HepG2 (cell line): ENCODE measurements at regions not wholly inside any gene's neighbourhood (a gene's known extent, or its start where the extent isn't known, plus 50 kb on each side); places are given as distances from the start of the nearest gene placed in this dataset.

ENCODE experiments used
- ATAC-seq: fragments of 200-7000 bp; cut with Tn5 transposase; 3 replicates; pipeline ENCODE4 v1.9.1; 2020; ENCODE audit warnings: mild to moderate bottlenecking, moderate library complexity
- BruUV-seq: library from RNA; stranded (reverse); fragments of 400-500 nt; replicated peaks from 2 replicates; lab custom pipeline; 2021; lab: Mats Ljungman, UMichigan
- CTCF ChIA-PET: fragments of 300-600 bp; formaldehyde crosslinking; extraction: SDS; loops from one replicate; lab custom pipeline; 2021; ENCODE audit warnings: low total read pairs, inconsistent platforms, low intra/inter-chr PET ratio; lab: Yijun Ruan, JAX
- POLR2A ChIA-PET: fragments of 350-600 bp; sonication (Branson Sonifier 250); formaldehyde crosslinking; loops from one replicate; lab custom pipeline; 2020; ENCODE audit warnings: antibody characterized with exemption, inconsistent platforms; lab: Yijun Ruan, JAX
- DNase-seq: peaks from one replicate; pipeline ENCODE4 v3.0.0-alpha.2; 2015; ENCODE audit warnings: low spot score
- FAIRE-seq: peaks from 3 replicates; lab custom pipeline; 2011; peaks lifted over from hg19 to GRCh38; lab: Jason Lieb, UNC
- H2AFZ ChIP-seq: one replicate; pipeline ENCODE4 v1.6.1; 2011; ENCODE audit warnings: low read length, inconsistent platforms
- H3K27ac ChIP-seq: fragments of 300-600 bp; 3 replicates; pipeline ENCODE4 v1.8.0; 2011; ENCODE audit warnings: mixed run types, mild to moderate bottlenecking, mixed read lengths, low read length, inconsistent platforms; ENCODE audit not compliant: insufficient read depth; ENCODE audit errors: extremely low read length
- H3K27me3 ChIP-seq, 2 experiments: fragments of 200-600 bp in 1 of 2; 2 replicates in 1 of 2; 3 replicates in 1 of 2; pipeline versions ENCODE4 v1.6.0 to v1.8.0; 2011; ENCODE audit warnings: low read length in 2 of 2, mild to moderate bottlenecking in 2 of 2, moderate library complexity in 2 of 2, inconsistent platforms in 1 of 2; ENCODE audit not compliant: insufficient read depth in 2 of 2, control insufficient read depth in 1 of 2
- H3K36me3 ChIP-seq, 2 experiments: fragments of 200-600 bp in 1 of 2; replicated peaks in 1 of 2; 2 replicates in 1 of 2; 3 replicates in 1 of 2; pipeline versions ENCODE4 v1.5.1 to v1.8.0; 2011; ENCODE audit warnings: low read length in 2 of 2, inconsistent platforms in 1 of 2; ENCODE audit not compliant: insufficient read depth in 2 of 2, control insufficient read depth in 1 of 2
- H3K4me1 ChIP-seq: 2 replicates; pipeline ENCODE4 v1.5.1; 2012; ENCODE audit warnings: low read length, inconsistent platforms; ENCODE audit not compliant: insufficient read depth
- H3K4me2 ChIP-seq: 2 replicates; pipeline ENCODE4 v1.6.0; 2011; ENCODE audit warnings: low read depth, low read length, inconsistent platforms
- H3K4me3 ChIP-seq, 3 experiments: fragments of 200-600 bp in 1 of 3; sonication (generic), shearing (Covaris generic) in 1 of 3; replicated peaks in 1 of 3; 2 replicates each; pipeline ENCODE4 v1.5.1; 2011 to 2016; ENCODE audit warnings: low read length in 3 of 3, inconsistent platforms in 2 of 3, low read depth in 2 of 3, mild to moderate bottlenecking in 2 of 3, control low read depth in 1 of 3, mixed read lengths in 1 of 3; ENCODE audit not compliant: insufficient read depth in 1 of 3
- H3K79me2 ChIP-seq: one replicate; pipeline ENCODE4 v1.6.1; 2011; ENCODE audit warnings: low read length, inconsistent platforms; ENCODE audit not compliant: insufficient read depth
- H3K9ac ChIP-seq: 2 replicates; pipeline ENCODE4 v1.6.0; 2011; ENCODE audit warnings: mild to moderate bottlenecking, low read depth, low read length, inconsistent platforms; ENCODE audit not compliant: insufficient read depth
- H3K9me3 ChIP-seq: 2 replicates; pipeline ENCODE4 v1.5.1; 2012; ENCODE audit warnings: mild to moderate bottlenecking, low read length
- H4K20me1 ChIP-seq: 2 replicates; pipeline ENCODE4 v1.6.0; 2011; ENCODE audit warnings: inconsistent platforms, mild to moderate bottlenecking, low read length, moderate library complexity; ENCODE audit not compliant: insufficient read depth
- AHR ChIP-seq: IDR thresholded peaks from 2 replicates; pipeline ENCODE4 v1.6.1; 2018; ENCODE audit warnings: missing genetic modification reagents, missing compliant biosample characterization
- HIC2 ChIP-seq: sonication (generic); formaldehyde crosslinking; IDR thresholded peaks from 2 replicates; pipeline ENCODE4 v1.9.0; 2022; ENCODE audit warnings: low read depth, missing genetic modification reagents
- SAP130 ChIP-seq: IDR thresholded peaks from 2 replicates; pipeline ENCODE4 v1.6.1; 2016; ENCODE audit warnings: low read depth
- TBP ChIP-seq: sonication (generic); formaldehyde crosslinking; IDR thresholded peaks from 2 replicates; pipeline ENCODE4 v1.5.0; 2020; ENCODE audit warnings: missing genetic modification reagents
- ZNF234 ChIP-seq: sonication (generic); formaldehyde crosslinking; conservative IDR thresholded peaks from 2 replicates; pipeline ENCODE4 v1.5.1; 2020; ENCODE audit warnings: mild to moderate bottlenecking, missing genetic modification reagents
- ZNF724P ChIP-seq: sonication (generic); formaldehyde crosslinking; IDR thresholded peaks from 2 replicates; pipeline ENCODE4 v1.8.0; 2022; ENCODE audit warnings: missing genetic modification reagents, borderline replicate concordance
- ZNF770 ChIP-seq: sonication (generic); formaldehyde crosslinking; IDR thresholded peaks from 2 replicates; pipeline ENCODE4 v1.5.0; 2020; ENCODE audit warnings: mild to moderate bottlenecking, missing genetic modification reagents
- WGBS: methylation state at CpG from one replicate; pipeline ENCODE4 v1.1.6; 2017; ENCODE audit warnings: low lambda C conversion rate; 5-methylcytosine and 5-hydroxymethylcytosine counted together
- in situ Hi-C: cut with HindIII; loops from 2 replicates; pipeline ENCODE4 v1.10.0; 2017; ENCODE audit warnings: low pct_unique_long_range_greater_than_20kb; ENCODE audit not compliant: extremely low pct_ligation_motif_present
- intact Hi-C: fragments of 100-400 bp; cut with micrococcal nuclease; formaldehyde crosslinking; loops from one replicate; pipeline ENCODE4 v1.10.0; 2022; ENCODE audit not compliant: unreplicated experiment
- TF ChIP-seq, protein P1 (sequence below): sonication (generic); formaldehyde crosslinking; IDR thresholded peaks from 2 replicates; pipeline ENCODE4 v1.5.1; 2020; ENCODE audit warnings: missing genetic modification reagents, mild to moderate bottlenecking, borderline replicate concordance
- TF ChIP-seq, protein P2 (sequence below): sonication (generic); formaldehyde crosslinking; IDR thresholded peaks from 2 replicates; pipeline ENCODE4 v1.4.0; 2020; ENCODE audit warnings: missing genetic modification reagents, borderline replicate concordance

DNA sequence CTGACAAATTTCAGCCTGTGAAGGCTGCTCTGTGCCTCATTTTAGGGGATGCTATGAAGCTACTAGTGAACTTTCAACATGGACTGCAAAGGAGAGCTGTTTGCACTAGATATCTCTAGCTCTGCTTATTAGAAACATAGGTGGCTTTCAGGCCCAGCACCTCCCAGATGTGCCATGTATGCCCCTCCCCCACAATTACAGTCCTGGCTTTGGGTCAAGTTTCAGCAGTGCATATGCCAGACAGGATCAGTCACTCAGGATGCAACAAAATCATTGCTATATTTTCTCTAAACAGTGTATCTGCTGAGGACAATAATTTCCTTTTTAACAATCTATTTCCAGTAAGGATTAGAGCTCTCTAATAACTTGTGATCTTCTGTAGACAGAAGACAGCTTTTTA lies 178.8 kb upstream of the STAC start:
- no peaks in the 10 kb centered on the region for H3K27me3 ChIP-seq
- no peak overlapping the region for H3K4me2 ChIP-seq
- ChIA-PET CTCF (no interaction called here), POLR2A (no interaction called here)
- TF ChIP-seq HIC2 (no peak), AHR (CRISPR knock-in tag) (no peak), SAP130 (no peak)
- H3K9ac ChIP-seq = no peak overlapping the region
- BruUV-seq = no TSS peak
- H3K9me3 ChIP-seq = no peaks in the 10 kb centered on the region; the same call in 1 of the 2 replicates
- no peaks in the 10 kb centered on the region for H3K4me1 ChIP-seq
- H4K20me1 ChIP-seq = no peaks in the 10 kb centered on the region
- H3K4me3 ChIP-seq = no peak overlapping the region
- no peaks in the 10 kb centered on the region for H3K79me2 ChIP-seq
- ATAC-seq = no peak
- in situ Hi-C loops = no loop called here
- H3K27ac ChIP-seq = no peak overlapping the region
- intact Hi-C loops = no loop called here
- no peaks in the 10 kb centered on the region for H3K36me3 ChIP-seq
- no peak for DNase-seq
- no peak for FAIRE-seq
- no peak overlapping the region for H2AFZ ChIP-seq

DNA sequence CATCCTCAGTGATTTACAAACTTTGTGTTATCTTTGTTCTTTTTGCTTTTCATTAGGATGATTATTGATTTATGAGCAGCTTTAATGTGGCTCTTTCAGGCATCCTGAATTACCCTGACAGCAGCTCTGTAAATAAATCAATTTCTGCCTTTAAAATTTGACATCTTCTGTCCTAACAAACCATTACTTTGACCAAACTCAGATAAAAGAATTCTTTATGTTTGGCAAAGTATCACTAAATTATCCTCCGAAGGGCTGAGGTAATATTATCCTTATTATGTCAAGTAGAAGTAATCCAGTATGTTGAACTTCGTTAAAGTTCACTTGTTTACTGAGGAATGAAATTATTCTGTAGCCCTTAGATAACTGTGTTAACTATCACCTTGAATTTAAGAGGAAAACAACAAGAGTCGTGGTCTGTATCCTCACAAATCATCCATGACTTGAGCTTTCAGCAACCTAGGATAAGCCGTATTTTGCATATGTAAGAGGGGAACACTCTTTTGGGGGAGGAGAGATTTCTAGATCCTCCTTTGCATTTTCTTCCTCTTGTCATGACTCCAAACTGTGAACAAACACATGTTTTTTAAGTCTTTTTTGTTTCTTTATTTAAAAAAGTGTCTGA lies 173.2 kb upstream of the STAC start:
- no peak for FAIRE-seq
- no peak overlapping the region for H3K9ac ChIP-seq
- no peak for DNase-seq
- BruUV-seq = no TSS peak
- H3K4me3 ChIP-seq = no peak overlapping the region
- no peaks in the 10 kb centered on the region for H4K20me1 ChIP-seq
- no peak overlapping the region for H3K4me2 ChIP-seq
- no peaks in the 10 kb centered on the region for H3K36me3 ChIP-seq
- no peak for ATAC-seq
- 18% methylated on average over 4 of the region's 4 CpGs for WGBS
- H3K4me1 ChIP-seq = no peaks in the 10 kb centered on the region
- POLR2A ChIA-PET = no interaction called here
- intact Hi-C loops = no loop called here
- CTCF ChIA-PET = no interaction called here
- no peaks in the 10 kb centered on the region for H3K27me3 ChIP-seq
- no peaks in the 10 kb centered on the region for H3K9me3 ChIP-seq
- in situ Hi-C loops = no loop called here
- no peaks in the 10 kb centered on the region for H3K79me2 ChIP-seq
- no peak overlapping the region for H2AFZ ChIP-seq
- no peak overlapping the region for H3K27ac ChIP-seq
- no peak for TF ChIP-seq TBP
- TF ChIP-seq, protein P1, sequence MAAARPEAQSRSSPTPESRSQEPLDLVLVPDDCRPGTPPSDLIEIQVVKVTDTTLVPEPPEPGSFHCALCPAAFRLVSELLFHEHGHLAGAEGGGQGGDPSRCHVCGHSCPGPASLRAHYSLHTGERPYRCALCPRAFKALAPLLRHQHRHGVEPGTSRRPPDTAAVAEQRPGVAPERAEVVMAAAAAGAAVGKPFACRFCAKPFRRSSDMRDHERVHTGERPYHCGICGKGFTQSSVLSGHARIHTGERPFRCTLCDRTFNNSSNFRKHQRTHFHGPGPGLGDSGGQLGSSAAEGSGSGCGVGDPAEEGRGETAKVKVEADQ (CRISPR knock-in tag) = no peak
- no peak for TF ChIP-seq ZNF770 (CRISPR knock-in tag)
- TF ChIP-seq, protein P2, sequence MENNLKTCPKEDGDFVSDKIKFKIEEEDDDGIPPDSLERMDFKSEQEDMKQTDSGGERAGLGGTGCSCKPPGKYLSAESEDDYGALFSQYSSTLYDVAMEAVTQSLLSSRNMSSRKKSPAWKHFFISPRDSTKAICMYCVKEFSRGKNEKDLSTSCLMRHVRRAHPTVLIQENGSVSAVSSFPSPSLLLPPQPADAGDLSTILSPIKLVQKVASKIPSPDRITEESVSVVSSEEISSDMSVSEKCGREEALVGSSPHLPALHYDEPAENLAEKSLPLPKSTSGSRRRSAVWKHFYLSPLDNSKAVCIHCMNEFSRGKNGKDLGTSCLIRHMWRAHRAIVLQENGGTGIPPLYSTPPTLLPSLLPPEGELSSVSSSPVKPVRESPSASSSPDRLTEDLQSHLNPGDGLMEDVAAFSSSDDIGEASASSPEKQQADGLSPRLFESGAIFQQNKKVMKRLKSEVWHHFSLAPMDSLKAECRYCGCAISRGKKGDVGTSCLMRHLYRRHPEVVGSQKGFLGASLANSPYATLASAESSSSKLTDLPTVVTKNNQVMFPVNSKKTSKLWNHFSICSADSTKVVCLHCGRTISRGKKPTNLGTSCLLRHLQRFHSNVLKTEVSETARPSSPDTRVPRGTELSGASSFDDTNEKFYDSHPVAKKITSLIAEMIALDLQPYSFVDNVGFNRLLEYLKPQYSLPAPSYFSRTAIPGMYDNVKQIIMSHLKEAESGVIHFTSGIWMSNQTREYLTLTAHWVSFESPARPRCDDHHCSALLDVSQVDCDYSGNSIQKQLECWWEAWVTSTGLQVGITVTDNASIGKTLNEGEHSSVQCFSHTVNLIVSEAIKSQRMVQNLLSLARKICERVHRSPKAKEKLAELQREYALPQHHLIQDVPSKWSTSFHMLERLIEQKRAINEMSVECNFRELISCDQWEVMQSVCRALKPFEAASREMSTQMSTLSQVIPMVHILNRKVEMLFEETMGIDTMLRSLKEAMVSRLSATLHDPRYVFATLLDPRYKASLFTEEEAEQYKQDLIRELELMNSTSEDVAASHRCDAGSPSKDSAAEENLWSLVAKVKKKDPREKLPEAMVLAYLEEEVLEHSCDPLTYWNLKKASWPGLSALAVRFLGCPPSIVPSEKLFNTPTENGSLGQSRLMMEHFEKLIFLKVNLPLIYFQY = no peak
- no peak for TF ChIP-seq ZNF724P (CRISPR knock-in tag)
- TF ChIP-seq ZNF234 = no peak
